ENCODE measurements at regions not wholly inside any gene's neighbourhood (a gene's known extent, or its start where the extent isn't known, plus 50 kb on each side); places are given as distances from the start of the nearest gene placed in this dataset.

GRCh38 chr2:154533300-154533940, 165.1 kb upstream of the KCNJ3 start:
- no peaks in the 10 kb centered on the region for H3K4me1 Mint-ChIP-seq
- Histone ChIP-seq H4K20me1 (ENCODE audit: control insufficient read depth, insufficient read depth, low read length, poor library complexity, severe bottlenecking) (no peaks in the 10 kb centered on the region), H3K27me3 (replicated peaks in 1 of 4; ENCODE audit: control extremely low read depth in 1 of 4, control insufficient read depth in 3 of 4, insufficient read depth in 4 of 4, low read length in 3 of 4) (no peaks in the 10 kb centered on the region), H3K36me3 (replicated peaks in 1 of 2; ENCODE audit: control extremely low read depth in 1 of 2, control insufficient read depth in 1 of 2, extremely low read depth in 1 of 2, insufficient read depth in 2 of 2, low read length in 1 of 2) (no peaks in the 10 kb centered on the region), H3K9me3 (ENCODE audit: control extremely low read depth in 1 of 3, control insufficient read depth in 2 of 3, insufficient read depth in 1 of 3, low read length in 2 of 3) (no peaks in the 10 kb centered on the region), H3K4me3 (ENCODE audit: control extremely low read depth in 1 of 5, extremely low read depth in 1 of 5, insufficient read depth in 1 of 5, low read depth in 2 of 5, low read length in 4 of 5) (no peak overlapping the region), H2AFZ (ENCODE audit: insufficient read depth, low read depth, low read length, poor library complexity, severe bottlenecking) (no peak overlapping the region), H3K4me1 (ENCODE audit: control insufficient read depth in 2 of 2, insufficient read depth in 2 of 2, low read length in 2 of 2) (no peaks in the 10 kb centered on the region), H3K9ac (ENCODE audit: low read length) (no peak overlapping the region), H3K79me2 (ENCODE audit: control insufficient read depth, insufficient read depth, low read length) (no peaks in the 10 kb centered on the region), H3K4me2 (replicated peaks; ENCODE audit: low read depth, low read length, poor library complexity, severe bottlenecking) (no peak overlapping the region), H3K27ac (ENCODE audit: low read length in 2 of 2) (no peak overlapping the region)
- ChIA-PET CTCF (no interaction called here), POLR2A (no interaction called here)
- H3K9me3 Mint-ChIP-seq (ENCODE audit: insufficient read depth): no peaks in the 10 kb centered on the region
- 100% methylated on average over 2 of the region's 7 CpGs for WGBS (ENCODE audit: insufficient coverage)
- H3K27ac Mint-ChIP-seq: no peak overlapping the region
- no peak for ATAC-seq (ENCODE audit: low read depth)
- intact Hi-C loops (cut with micrococcal nuclease): no loop called here
- TF ChIP-seq EZH2 (IDR thresholded peaks at IDR 0.05; ENCODE audit: borderline replicate concordance, insufficient read depth, low read depth, low read length, poor library complexity, severe bottlenecking): no peak
- TF ChIP-seq CTCF (IDR thresholded peaks at IDR 0.05): no peak
- no peaks in the 10 kb centered on the region for H3K27me3 Mint-ChIP-seq
- H3K4me3 Mint-ChIP-seq: no peak overlapping the region
- DNase-seq: no peak

GRCh38 chr2:154537024-154537423, 161.5 kb upstream of the KCNJ3 start:
- H2AFZ ChIP-seq (ENCODE audit: insufficient read depth, low read depth, low read length, poor library complexity, severe bottlenecking): no peak overlapping the region
- no peak overlapping the region for H3K27ac Mint-ChIP-seq
- H3K4me3 Mint-ChIP-seq: no peak overlapping the region
- no peaks in the 10 kb centered on the region for H3K36me3 ChIP-seq (replicated peaks in 1 of 2; ENCODE audit: control extremely low read depth in 1 of 2, control insufficient read depth in 1 of 2, extremely low read depth in 1 of 2, insufficient read depth in 2 of 2, low read length in 1 of 2)
- no peaks in the 10 kb centered on the region for H3K27me3 Mint-ChIP-seq
- H3K4me1 ChIP-seq (ENCODE audit: control insufficient read depth in 2 of 2, insufficient read depth in 2 of 2, low read length in 2 of 2): no peaks in the 10 kb centered on the region
- TF ChIP-seq EZH2 (IDR thresholded peaks at IDR 0.05; ENCODE audit: borderline replicate concordance, insufficient read depth, low read depth, low read length, poor library complexity, severe bottlenecking): no peak
- TF ChIP-seq CTCF (IDR thresholded peaks at IDR 0.05): no peak
- no peak overlapping the region for H3K4me3 ChIP-seq (ENCODE audit: control extremely low read depth in 1 of 5, extremely low read depth in 1 of 5, insufficient read depth in 1 of 5, low read depth in 2 of 5, low read length in 4 of 5)
- H3K9ac ChIP-seq (ENCODE audit: low read length): no peak overlapping the region
- H3K27me3 ChIP-seq (replicated peaks in 1 of 4; ENCODE audit: control extremely low read depth in 1 of 4, control insufficient read depth in 3 of 4, insufficient read depth in 4 of 4, low read length in 3 of 4): no peaks in the 10 kb centered on the region
- POLR2A ChIA-PET: no interaction called here
- H4K20me1 ChIP-seq (ENCODE audit: control insufficient read depth, insufficient read depth, low read length, poor library complexity, severe bottlenecking): no peaks in the 10 kb centered on the region
- intact Hi-C loops (cut with micrococcal nuclease): no loop called here
- H3K9me3 ChIP-seq (ENCODE audit: control extremely low read depth in 1 of 3, control insufficient read depth in 2 of 3, insufficient read depth in 1 of 3, low read length in 2 of 3): no peaks in the 10 kb centered on the region
- no peak overlapping the region for H3K27ac ChIP-seq (ENCODE audit: low read length in 2 of 2)
- H3K79me2 ChIP-seq (ENCODE audit: control insufficient read depth, insufficient read depth, low read length): no peaks in the 10 kb centered on the region
- no peaks in the 10 kb centered on the region for H3K9me3 Mint-ChIP-seq (ENCODE audit: insufficient read depth)
- H3K4me1 Mint-ChIP-seq: no peaks in the 10 kb centered on the region
- ATAC-seq (ENCODE audit: low read depth) (no peak), DNase-seq (no peak)
- CTCF ChIA-PET: no interaction called here
- no peak overlapping the region for H3K4me2 ChIP-seq (replicated peaks; ENCODE audit: low read depth, low read length, poor library complexity, severe bottlenecking)
